ENCODE measurements at regions not wholly inside any gene's neighbourhood (a gene's known extent, or its start where the extent isn't known, plus 50 kb on each side); places are given as distances from the start of the nearest gene placed in this dataset.
A peak's percentile ranks its signal among the peaks of the same experiment; 100 is the strongest.

- CTCF ChIA-PET: interaction anchor here (0.9 to 1.3 kb wide), 3 partner anchors 9 to 25 kb away, joined by 3 to 4 read pairs (median 4); no protein-coding TSS in a partner anchor
- peak; percentile 38 for DNase-seq (ENCODE audit: low read depth, low spot score)
- Histone ChIP-seq H4K20me1 (replicated peaks; ENCODE audit: control insufficient read depth, extremely low read depth, insufficient read depth, low read length) (no peaks in the 10 kb centered on the region), H3K9me3 (replicated peaks; ENCODE audit: control insufficient read depth, insufficient read depth, low read length) (no peaks in the 10 kb centered on the region), H3K9ac (replicated peaks; ENCODE audit: extremely low read depth, insufficient read depth, low read length) (no peak overlapping the region), H3K4me3 (replicated peaks in 1 of 3; ENCODE audit: insufficient read depth in 1 of 3, low read depth in 1 of 3, low read length in 3 of 3) (no peak overlapping the region), H3K4me1 (ENCODE audit: control insufficient read depth, extremely low read depth, insufficient read depth, low read length) (no peaks in the 10 kb centered on the region), H3K36me3 (ENCODE audit: control insufficient read depth in 2 of 2, extremely low read depth in 1 of 2, insufficient read depth in 2 of 2, low read length in 2 of 2) (no peaks in the 10 kb centered on the region), H3K27ac (ENCODE audit: insufficient read depth, low read depth, low read length) (no peak overlapping the region), H3K79me2 (ENCODE audit: control insufficient read depth, insufficient read depth, low read length) (no peaks in the 10 kb centered on the region), H3K4me2 (ENCODE audit: insufficient read depth, low read length) (no peak overlapping the region), H3K27me3 (ENCODE audit: control insufficient read depth in 2 of 2, insufficient read depth in 2 of 2, low read length in 2 of 2) (no peaks in the 10 kb centered on the region), H2AFZ (ENCODE audit: low read depth, low read length) (no peak overlapping the region), H3K9me1 (replicated peaks; ENCODE audit: control insufficient read depth, extremely low read depth, insufficient read depth, low read length) (no peaks in the 10 kb centered on the region)
- BruUV-seq (replicated peaks): no TSS peak
- FAIRE-seq: no peak
- intact Hi-C loops (cut with micrococcal nuclease) (no loop called here), dilution Hi-C loops (cut with MboI; ENCODE audit: extremely low pct_ligation_motif_present, low sequenced_read_pairs) (no loop called here)
- no peak for TF ChIP-seq MYC (IDR thresholded peaks at IDR 0.05; ENCODE audit: low read depth, low read length)
- TF ChIP-seq EZH2 (IDR thresholded peaks at IDR 0.05; ENCODE audit: borderline replicate concordance, low read depth, low read length, severe bottlenecking): no peak
- TF ChIP-seq GATA2 (IDR thresholded peaks at IDR 0.05; ENCODE audit: insufficient read depth, insufficient read length, low read depth, low read length): no peak
- no peak for TF ChIP-seq CTCF (IDR thresholded peaks at IDR 0.05; ENCODE audit: extremely low read depth in 1 of 2, insufficient read depth in 1 of 2, low read depth in 1 of 2, low read length in 2 of 2)
- TF ChIP-seq POLR2A (IDR thresholded peaks at IDR 0.05; ENCODE audit: low read depth, low read length): no peak
- TF ChIP-seq, protein P1, sequence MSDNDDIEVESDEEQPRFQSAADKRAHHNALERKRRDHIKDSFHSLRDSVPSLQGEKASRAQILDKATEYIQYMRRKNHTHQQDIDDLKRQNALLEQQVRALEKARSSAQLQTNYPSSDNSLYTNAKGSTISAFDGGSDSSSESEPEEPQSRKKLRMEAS (IDR thresholded peaks at IDR 0.05; ENCODE audit: insufficient read depth, insufficient read length): no peak
- no peak for TF ChIP-seq POLR2AphosphoS5 (IDR thresholded peaks at IDR 0.05; ENCODE audit: insufficient read depth, low read depth, low read length)
- TF ChIP-seq FOS (IDR thresholded peaks at IDR 0.05; ENCODE audit: borderline replicate concordance, insufficient read depth, low read length): no peak
- no peak for TF ChIP-seq JUN (IDR thresholded peaks at IDR 0.05; ENCODE audit: borderline replicate concordance, insufficient read depth, insufficient read length, low read depth)
- POLR2A ChIA-PET: no interaction called here
Measured at GRCh38 chr1:72936151-72936740, 653.9 kb upstream of the NEGR1 start.

All from endothelial cell of umbilical vein (primary cell).